ENCODE measurements at regions not wholly inside any gene's neighbourhood (a gene's known extent, or its start where the extent isn't known, plus 50 kb on each side); places are given as distances from the start of the nearest gene placed in this dataset.
A peak's percentile ranks its signal among the peaks of the same experiment; 100 is the strongest.

DNA sequence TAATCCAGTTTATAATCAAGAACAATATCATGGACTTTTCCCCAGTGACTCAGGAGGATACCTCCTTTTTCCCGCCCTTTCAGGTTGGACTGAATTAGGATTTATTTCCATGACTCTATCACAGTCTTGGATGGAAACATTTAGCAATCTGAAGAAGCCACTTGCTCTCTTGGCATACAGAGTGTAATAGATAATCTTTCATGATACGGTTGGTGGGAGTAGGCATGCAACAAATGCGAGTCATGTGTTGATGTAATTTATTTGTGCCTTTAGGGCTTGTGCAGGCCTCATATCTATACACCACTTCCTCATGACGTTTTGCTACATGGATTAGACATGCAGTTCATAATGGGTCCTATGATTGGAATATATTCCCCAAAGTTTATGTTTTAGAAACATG is 54.2 kb upstream of the MCTP2 start:
- peak; percentile 14 for DNase-seq (ENCODE audit: low spot score)
- POLR2A ChIA-PET (ENCODE audit: low non-redundant PET), result no interaction called here
- CTCF ChIA-PET, result interaction anchor here (0.9 kb wide), 1 partner anchor 13 kb away, joined by 3 read pairs; no protein-coding TSS in a partner anchor
- H3K27ac ChIP-seq, result no peak overlapping the region
- TF ChIP-seq, protein P1, sequence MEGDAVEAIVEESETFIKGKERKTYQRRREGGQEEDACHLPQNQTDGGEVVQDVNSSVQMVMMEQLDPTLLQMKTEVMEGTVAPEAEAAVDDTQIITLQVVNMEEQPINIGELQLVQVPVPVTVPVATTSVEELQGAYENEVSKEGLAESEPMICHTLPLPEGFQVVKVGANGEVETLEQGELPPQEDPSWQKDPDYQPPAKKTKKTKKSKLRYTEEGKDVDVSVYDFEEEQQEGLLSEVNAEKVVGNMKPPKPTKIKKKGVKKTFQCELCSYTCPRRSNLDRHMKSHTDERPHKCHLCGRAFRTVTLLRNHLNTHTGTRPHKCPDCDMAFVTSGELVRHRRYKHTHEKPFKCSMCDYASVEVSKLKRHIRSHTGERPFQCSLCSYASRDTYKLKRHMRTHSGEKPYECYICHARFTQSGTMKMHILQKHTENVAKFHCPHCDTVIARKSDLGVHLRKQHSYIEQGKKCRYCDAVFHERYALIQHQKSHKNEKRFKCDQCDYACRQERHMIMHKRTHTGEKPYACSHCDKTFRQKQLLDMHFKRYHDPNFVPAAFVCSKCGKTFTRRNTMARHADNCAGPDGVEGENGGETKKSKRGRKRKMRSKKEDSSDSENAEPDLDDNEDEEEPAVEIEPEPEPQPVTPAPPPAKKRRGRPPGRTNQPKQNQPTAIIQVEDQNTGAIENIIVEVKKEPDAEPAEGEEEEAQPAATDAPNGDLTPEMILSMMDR (conservative IDR thresholded peaks at IDR 0.05; ENCODE audit: low read depth), result no peak

DNA sequence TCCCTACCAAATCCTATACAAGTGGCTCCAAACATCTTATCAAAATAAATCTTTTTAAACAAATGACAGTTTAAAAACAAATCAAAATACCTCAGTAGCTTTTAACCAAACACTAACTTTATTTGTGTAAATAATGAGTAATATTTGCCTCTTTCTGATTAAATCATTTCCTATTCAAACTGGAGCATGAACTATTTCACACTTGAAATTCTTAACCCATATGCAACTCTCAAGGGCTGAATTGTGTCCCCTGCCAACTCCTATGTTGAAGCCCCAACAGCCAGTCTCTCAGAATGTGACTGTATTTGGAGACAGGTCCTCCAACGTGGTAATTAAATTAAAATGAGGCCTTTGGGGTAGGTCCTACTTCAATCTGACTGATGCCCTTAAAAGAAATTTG is 55.9 kb upstream of the MCTP2 start:
- no peak overlapping the region for H3K27ac ChIP-seq
- CTCF ChIA-PET, result no interaction called here
- no peak for DNase-seq (ENCODE audit: low spot score)
- TF ChIP-seq, protein P1 (conservative IDR thresholded peaks at IDR 0.05; ENCODE audit: low read depth), result no peak
- POLR2A ChIA-PET (ENCODE audit: low non-redundant PET), result no interaction called here

DNA sequence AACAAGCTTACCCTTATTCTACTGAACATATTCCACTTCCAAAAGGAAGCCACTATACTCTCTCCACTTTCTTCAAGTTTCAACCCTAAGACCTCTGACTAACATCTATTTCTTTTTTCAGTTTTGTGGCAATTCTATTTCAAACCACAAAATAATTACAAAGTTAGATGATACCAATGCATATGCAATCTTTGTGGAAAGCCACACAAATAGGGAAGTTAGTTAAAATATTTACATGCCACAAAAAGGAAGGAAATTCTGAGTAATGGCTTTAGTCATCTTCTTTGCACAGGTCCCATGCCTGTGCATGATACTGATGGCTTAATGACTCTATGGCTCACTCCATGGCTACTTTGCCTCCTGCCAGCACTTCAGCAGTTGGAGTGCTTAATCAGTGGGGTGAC is 57.0 kb upstream of the MCTP2 start:
- CTCF ChIA-PET, result interaction anchor here (0.5 to 1.4 kb wide), 2 partner anchors 10 to 373 kb away, joined by 3 to 4 read pairs; no protein-coding TSS in a partner anchor
- peak; percentile 46 for DNase-seq (ENCODE audit: low spot score)
- POLR2A ChIA-PET (ENCODE audit: low non-redundant PET), result no interaction called here
- TF ChIP-seq, protein P1 (conservative IDR thresholded peaks at IDR 0.05; ENCODE audit: low read depth), result no peak
- H3K27ac ChIP-seq, result no peak overlapping the region

DNA sequence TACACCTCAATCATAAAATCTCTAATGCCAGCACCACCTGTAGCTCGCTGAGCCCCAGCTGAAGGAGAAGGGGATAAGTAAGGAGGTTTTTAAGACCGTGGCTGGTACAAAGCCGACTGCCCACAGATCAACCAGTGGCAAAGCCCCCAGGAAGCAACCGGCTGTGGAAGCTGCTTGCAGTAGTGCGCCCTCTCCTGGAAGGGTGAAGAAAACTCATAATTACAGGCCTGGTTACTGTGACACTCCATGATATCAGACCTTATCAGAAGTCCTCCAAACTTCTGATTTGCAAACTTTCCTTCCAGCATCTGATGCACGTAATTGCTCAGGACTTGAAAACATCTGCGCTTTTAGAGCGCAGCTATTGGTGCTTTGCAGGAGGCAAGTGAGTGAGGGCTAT is 63.1 kb upstream of the MCTP2 start:
- ChIA-PET CTCF (interaction anchor here (0.6 to 1.1 kb wide), 2 partner anchors 156 to 1275 kb away, joined by 4 read pairs; no protein-coding TSS in a partner anchor), POLR2A (ENCODE audit: low non-redundant PET) (no interaction called here)
- no peak for DNase-seq (ENCODE audit: low spot score)
- TF ChIP-seq, protein P1 (conservative IDR thresholded peaks at IDR 0.05; ENCODE audit: low read depth), result peak; percentile 16; the same call in 1 of the 2 replicates
- H3K27ac ChIP-seq, result no peak overlapping the region

DNA sequence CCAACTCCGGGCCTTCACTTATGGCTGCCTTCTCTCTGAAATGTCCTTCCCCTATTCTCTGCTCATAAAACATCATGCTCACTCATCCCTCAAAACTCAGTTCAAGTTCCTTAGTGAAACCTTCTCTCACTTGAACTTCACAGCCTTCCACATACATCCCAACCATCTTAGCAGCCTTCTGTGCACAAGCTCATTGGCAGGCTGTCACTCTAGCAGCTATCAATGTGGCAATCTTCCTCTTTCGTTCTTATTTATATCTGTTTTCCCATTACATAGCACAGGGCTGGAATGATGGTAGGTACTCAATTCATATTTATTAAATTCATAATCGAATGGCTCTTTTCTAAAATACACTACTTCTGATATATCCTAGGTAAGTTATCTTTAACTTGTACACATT is 66.4 kb upstream of the MCTP2 start:
- POLR2A ChIA-PET (ENCODE audit: low non-redundant PET), result no interaction called here
- TF ChIP-seq, protein P1 (conservative IDR thresholded peaks at IDR 0.05; ENCODE audit: low read depth), result no peak
- DNase-seq (ENCODE audit: low spot score), result no peak
- CTCF ChIA-PET, result interaction anchor here (0.6 to 5.8 kb wide), 8 partner anchors 12 to 909 kb away, joined by 3 to 115 read pairs (median 5); no protein-coding TSS in a partner anchor
- H3K27ac ChIP-seq, result no peak overlapping the region

DNA sequence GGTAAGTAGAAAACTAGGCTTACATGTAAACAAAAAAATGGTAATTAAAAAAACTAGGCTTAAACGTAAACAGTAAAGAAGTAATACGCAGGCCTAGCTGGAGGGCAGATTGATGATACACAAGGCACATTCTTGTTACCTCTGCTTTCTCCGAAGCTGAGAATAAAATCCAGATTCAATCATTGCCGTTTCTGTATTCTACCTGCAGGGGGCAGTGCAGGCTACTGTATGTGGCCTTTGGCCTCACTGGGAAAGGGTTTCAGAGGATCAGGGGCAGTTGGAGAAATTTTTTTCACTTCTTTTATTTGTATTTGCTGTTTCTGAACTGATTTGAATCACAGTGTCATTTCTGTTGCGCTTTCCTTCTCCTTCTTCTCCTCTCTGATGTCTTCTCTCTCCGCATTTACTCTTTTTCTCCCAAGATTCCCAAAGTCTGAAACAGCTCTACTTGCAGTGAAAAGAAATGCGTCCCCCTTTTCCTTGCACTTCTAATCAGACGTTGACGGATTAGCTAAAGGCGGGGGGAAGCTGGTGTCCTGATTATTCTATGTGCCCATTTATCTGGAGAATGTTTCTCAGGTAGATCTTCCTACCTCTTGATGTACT is 67.1 kb upstream of the MCTP2 start:
- POLR2A ChIA-PET (ENCODE audit: low non-redundant PET), result no interaction called here

More for the DNA sequence above, 67.1 kb upstream of the MCTP2 start:
- CTCF ChIA-PET, result interaction anchor here (0.6 to 5.8 kb wide), 20 partner anchors 10 to 1304 kb away, joined by 3 to 115 read pairs (median 4); partner anchors contain the start of gene MCTP2
- TF ChIP-seq, protein P1 (conservative IDR thresholded peaks at IDR 0.05; ENCODE audit: low read depth), result peak; percentile 86
- H3K27ac ChIP-seq, result no peak overlapping the region
- peak; percentile 50 for DNase-seq (ENCODE audit: low spot score)

Measured in RWPE1 (cell line).